ENCODE measurements at regions not wholly inside any gene's neighbourhood (a gene's known extent, or its start where the extent isn't known, plus 50 kb on each side); places are given as distances from the start of the nearest gene placed in this dataset.

DNA sequence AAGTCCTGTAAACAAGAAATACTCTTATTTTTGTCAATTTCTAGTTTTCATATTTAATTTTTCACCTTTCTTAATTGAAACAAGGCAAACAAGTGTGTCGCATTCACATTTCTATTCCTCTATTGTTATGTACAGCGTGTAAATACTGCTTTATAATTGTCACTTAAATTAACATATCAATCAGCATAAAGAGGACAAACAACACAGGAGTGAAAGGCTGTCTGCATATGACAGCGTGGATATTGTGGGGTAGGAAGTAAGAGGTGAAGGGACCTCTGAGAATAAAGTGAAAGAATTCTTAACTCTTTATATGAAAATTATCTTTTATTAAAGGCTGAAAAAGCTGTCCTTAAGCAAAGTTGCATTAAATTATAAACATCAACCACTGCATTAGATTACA, 797.9 kb upstream of the COBL start:
- TF ChIP-seq POLR2AphosphoS5 (IDR thresholded peaks at IDR 0.05) (no peak), POLR2A (IDR thresholded peaks at IDR 0.05) (no peak)
- TF ChIP-seq, protein P1, sequence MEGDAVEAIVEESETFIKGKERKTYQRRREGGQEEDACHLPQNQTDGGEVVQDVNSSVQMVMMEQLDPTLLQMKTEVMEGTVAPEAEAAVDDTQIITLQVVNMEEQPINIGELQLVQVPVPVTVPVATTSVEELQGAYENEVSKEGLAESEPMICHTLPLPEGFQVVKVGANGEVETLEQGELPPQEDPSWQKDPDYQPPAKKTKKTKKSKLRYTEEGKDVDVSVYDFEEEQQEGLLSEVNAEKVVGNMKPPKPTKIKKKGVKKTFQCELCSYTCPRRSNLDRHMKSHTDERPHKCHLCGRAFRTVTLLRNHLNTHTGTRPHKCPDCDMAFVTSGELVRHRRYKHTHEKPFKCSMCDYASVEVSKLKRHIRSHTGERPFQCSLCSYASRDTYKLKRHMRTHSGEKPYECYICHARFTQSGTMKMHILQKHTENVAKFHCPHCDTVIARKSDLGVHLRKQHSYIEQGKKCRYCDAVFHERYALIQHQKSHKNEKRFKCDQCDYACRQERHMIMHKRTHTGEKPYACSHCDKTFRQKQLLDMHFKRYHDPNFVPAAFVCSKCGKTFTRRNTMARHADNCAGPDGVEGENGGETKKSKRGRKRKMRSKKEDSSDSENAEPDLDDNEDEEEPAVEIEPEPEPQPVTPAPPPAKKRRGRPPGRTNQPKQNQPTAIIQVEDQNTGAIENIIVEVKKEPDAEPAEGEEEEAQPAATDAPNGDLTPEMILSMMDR (IDR thresholded peaks at IDR 0.05) = no peak
